ENCODE measurements at regions not wholly inside any gene's neighbourhood (a gene's known extent, or its start where the extent isn't known, plus 50 kb on each side); places are given as distances from the start of the nearest gene placed in this dataset.

DNA sequence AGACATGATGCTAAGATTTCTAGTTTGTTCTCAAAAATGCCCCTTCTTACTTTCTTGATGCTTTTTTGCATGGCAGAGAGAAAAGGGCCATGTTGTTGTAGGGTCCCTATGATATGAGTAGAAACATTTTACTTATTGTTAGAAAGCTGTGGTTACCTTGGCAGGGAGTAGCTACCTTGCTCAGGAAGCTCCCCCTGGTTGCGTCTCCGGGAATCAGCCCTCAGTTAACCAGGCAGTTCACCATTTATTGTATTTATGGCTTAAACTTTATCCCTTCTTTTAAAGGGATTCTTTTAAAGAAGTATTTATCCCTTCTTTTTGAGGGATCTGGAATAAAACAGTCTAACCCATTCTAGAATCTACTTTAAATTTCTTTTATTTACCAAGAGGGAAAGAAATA is 113.9 kb upstream of the PROKR2 start:
- Mint-ChIP-seq H3K36me3 (ENCODE audit: insufficient read depth, unreplicated experiment) (no peaks in the 10 kb centered on the region), H3K4me1 (ENCODE audit: low read depth, unreplicated experiment) (peaks cover 1% of the 10 kb centered on the region), H3K9me3 (ENCODE audit: low read depth, unreplicated experiment) (no peaks in the 10 kb centered on the region), H3K27ac (ENCODE audit: unreplicated experiment) (no peak overlapping the region), H3K4me3 (ENCODE audit: low read depth, unreplicated experiment) (no peak overlapping the region), H3K27me3 (ENCODE audit: unreplicated experiment) (peaks cover 36% of the 10 kb centered on the region)
- no peak for DNase-seq
- TF ChIP-seq, protein P1, sequence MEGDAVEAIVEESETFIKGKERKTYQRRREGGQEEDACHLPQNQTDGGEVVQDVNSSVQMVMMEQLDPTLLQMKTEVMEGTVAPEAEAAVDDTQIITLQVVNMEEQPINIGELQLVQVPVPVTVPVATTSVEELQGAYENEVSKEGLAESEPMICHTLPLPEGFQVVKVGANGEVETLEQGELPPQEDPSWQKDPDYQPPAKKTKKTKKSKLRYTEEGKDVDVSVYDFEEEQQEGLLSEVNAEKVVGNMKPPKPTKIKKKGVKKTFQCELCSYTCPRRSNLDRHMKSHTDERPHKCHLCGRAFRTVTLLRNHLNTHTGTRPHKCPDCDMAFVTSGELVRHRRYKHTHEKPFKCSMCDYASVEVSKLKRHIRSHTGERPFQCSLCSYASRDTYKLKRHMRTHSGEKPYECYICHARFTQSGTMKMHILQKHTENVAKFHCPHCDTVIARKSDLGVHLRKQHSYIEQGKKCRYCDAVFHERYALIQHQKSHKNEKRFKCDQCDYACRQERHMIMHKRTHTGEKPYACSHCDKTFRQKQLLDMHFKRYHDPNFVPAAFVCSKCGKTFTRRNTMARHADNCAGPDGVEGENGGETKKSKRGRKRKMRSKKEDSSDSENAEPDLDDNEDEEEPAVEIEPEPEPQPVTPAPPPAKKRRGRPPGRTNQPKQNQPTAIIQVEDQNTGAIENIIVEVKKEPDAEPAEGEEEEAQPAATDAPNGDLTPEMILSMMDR (IDR thresholded peaks at IDR 0.05; ENCODE audit: unreplicated experiment), result no peak
- intact Hi-C loops (cut with micrococcal nuclease; ENCODE audit: unreplicated experiment), result loop anchor here (5.0 kb wide), 1 partner anchor 223 kb away; no protein-coding TSS in a partner anchor
- no TSS peak for BruUV-seq (replicated peaks)
- CTCF ChIA-PET, result interaction anchor here (0.6 to 1.0 kb wide), 2 partner anchors 26 to 225 kb away, joined by 4 read pairs; no protein-coding TSS in a partner anchor

DNA sequence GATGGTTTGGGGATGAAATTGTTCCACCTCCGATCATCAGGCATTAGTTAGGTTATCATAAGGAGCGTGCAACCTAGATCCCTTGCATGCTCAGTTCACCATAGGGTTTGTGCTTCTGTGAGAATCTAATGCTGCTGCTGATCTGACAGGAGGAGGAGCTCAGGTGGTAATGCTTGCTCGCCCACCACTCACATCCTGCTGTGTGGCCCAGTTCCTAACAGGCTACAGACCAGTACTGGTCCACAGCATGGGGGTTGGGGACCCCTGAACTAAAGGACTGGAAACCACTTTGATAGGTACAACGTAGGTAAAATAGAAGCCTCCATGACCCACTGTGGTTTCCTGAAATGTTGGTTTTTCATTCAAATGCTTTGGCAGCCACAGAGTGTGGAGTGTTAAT is 109.3 kb upstream of the PROKR2 start:
- TF ChIP-seq, protein P1 (IDR thresholded peaks at IDR 0.05; ENCODE audit: unreplicated experiment), result no peak
- Mint-ChIP-seq H3K4me1 (ENCODE audit: low read depth, unreplicated experiment) (peaks cover 9% of the 10 kb centered on the region), H3K36me3 (ENCODE audit: insufficient read depth, unreplicated experiment) (no peaks in the 10 kb centered on the region), H3K4me3 (ENCODE audit: low read depth, unreplicated experiment) (no peak overlapping the region), H3K27me3 (ENCODE audit: unreplicated experiment) (peaks cover 15% of the 10 kb centered on the region), H3K9me3 (ENCODE audit: low read depth, unreplicated experiment) (no peaks in the 10 kb centered on the region), H3K27ac (ENCODE audit: unreplicated experiment) (no peak overlapping the region)
- no peak for DNase-seq
- CTCF ChIA-PET, result no interaction called here
- no TSS peak for BruUV-seq (replicated peaks)
- intact Hi-C loops (cut with micrococcal nuclease; ENCODE audit: unreplicated experiment), result no loop called here

DNA sequence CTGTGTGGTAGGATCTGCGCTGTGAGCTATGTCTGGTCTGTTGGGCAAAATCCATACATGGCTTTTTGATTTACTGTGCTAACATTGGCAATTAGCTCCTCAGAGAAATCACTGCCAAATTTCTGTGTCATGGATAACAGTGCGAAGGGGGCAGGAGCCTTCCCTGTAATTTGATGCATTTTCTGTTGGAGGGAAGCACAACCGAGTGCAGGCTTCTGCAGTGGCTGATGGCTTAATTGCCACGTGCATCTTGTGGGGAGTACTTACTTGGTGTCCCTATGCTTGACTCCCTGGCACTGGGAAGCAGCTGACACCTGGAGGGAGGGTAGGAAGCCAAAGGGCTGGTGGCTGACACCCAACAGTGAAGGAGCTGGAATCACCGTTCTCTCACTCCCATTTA is 99.3 kb upstream of the PROKR2 start:
- Mint-ChIP-seq H3K4me1 (ENCODE audit: low read depth, unreplicated experiment) (no peaks in the 10 kb centered on the region), H3K27ac (ENCODE audit: unreplicated experiment) (no peak overlapping the region), H3K27me3 (ENCODE audit: unreplicated experiment) (peaks cover 34% of the 10 kb centered on the region), H3K4me3 (ENCODE audit: low read depth, unreplicated experiment) (no peak overlapping the region), H3K9me3 (ENCODE audit: low read depth, unreplicated experiment) (no peaks in the 10 kb centered on the region), H3K36me3 (ENCODE audit: insufficient read depth, unreplicated experiment) (no peaks in the 10 kb centered on the region)
- BruUV-seq (replicated peaks), result no TSS peak
- DNase-seq, result no peak
- intact Hi-C loops (cut with micrococcal nuclease; ENCODE audit: unreplicated experiment), result no loop called here
- CTCF ChIA-PET, result no interaction called here
- TF ChIP-seq, protein P1 (IDR thresholded peaks at IDR 0.05; ENCODE audit: unreplicated experiment), result no peak

DNA sequence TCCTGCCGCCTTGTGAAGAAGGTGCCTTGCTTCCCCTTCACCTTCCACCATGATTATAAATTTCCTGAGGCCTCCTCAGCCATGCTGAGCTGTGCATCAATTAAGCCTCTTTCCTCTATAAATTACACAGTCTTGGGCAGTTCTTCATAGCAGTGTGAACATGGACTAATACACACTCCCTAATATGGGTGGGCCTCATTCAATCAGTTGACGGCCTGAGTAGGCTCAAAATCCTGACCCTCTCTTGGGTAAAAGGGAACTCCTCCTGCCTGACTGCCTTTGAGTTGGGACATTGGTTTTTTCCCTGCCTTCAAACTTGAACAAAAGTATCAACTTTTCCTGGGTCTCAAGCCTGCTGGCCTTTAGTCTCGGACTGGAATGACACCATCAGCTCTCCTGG is 96.6 kb upstream of the PROKR2 start:
- no peak for DNase-seq
- no peak overlapping the region for H3K27ac Mint-ChIP-seq (ENCODE audit: unreplicated experiment)
- TF ChIP-seq, protein P1 (IDR thresholded peaks at IDR 0.05; ENCODE audit: unreplicated experiment), result no peak
- BruUV-seq (replicated peaks), result no TSS peak
- intact Hi-C loops (cut with micrococcal nuclease; ENCODE audit: unreplicated experiment), result no loop called here
- H3K9me3 Mint-ChIP-seq (ENCODE audit: low read depth, unreplicated experiment), result no peaks in the 10 kb centered on the region
- no peak overlapping the region for H3K4me3 Mint-ChIP-seq (ENCODE audit: low read depth, unreplicated experiment)
- CTCF ChIA-PET, result interaction anchor here (0.6 kb wide), 1 partner anchor 125 kb away, joined by 3 read pairs; no protein-coding TSS in a partner anchor
- peaks cover 39% of the 10 kb centered on the region for H3K27me3 Mint-ChIP-seq (ENCODE audit: unreplicated experiment)
- H3K36me3 Mint-ChIP-seq (ENCODE audit: insufficient read depth, unreplicated experiment), result no peaks in the 10 kb centered on the region
- H3K4me1 Mint-ChIP-seq (ENCODE audit: low read depth, unreplicated experiment), result no peaks in the 10 kb centered on the region
